Stomach (tissue), 4 donors: ENCODE measurements at regions not wholly inside any gene's neighbourhood (a gene's known extent, or its start where the extent isn't known, plus 50 kb on each side); places are given as distances from the start of the nearest gene placed in this dataset.

Source experiments
- EP300 ChIP-seq: sonication (generic); formaldehyde crosslinking; IDR thresholded peaks from one replicate; pipeline ENCODE4 v1.6.1; 2017; ENCODE audit warnings: antibody characterized with exemption
- POLR2A ChIP-seq, 4 donors: fragments of 450-650 bp; IDR thresholded peaks; one replicate each; pipeline ENCODE4 v1.6.1; 2016; ENCODE audit warnings: antibody characterized with exemption in 4 of 4, control low read depth in 2 of 4, mild to moderate bottlenecking in 1 of 4, moderate library complexity in 1 of 4
- POLR2AphosphoS5 ChIP-seq, 3 donors: sonication (generic); formaldehyde crosslinking; IDR thresholded peaks; one replicate each; pipeline ENCODE4 v1.6.1; 2016; ENCODE audit warnings: antibody characterized with exemption in 3 of 3
- TF ChIP-seq, protein P1 (sequence below), 7 experiments: fragments of 450-650 bp in 4 of 7; fragments of 200-600 bp in 3 of 7; sonication (generic) in 3 of 7; IDR thresholded peaks; one replicate each; pipeline ENCODE4 v1.5.1; 2016 to 2019; ENCODE audit warnings: antibody characterized with exemption in 7 of 7, control low read depth in 2 of 7, mild to moderate bottlenecking in 1 of 7

DNA sequence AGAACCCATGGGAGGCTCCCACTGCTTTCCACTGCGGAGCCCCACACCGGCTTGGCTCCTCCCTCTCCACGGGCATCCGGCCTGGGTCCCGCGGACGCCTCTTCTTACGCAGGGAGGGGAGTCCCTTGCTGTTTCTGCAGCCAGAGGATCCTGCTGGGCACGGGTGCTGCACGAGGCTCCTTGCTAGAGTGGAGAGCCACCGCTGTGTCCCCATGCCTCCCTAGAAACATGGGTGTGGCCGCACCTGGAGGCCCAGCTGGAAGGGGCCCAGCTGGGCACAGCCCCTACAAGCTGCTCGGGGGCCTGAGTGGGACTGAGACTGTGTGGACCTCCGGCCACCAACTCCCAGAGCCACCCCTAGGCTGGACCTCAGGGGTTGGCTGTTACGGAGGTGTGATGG is 67.7 kb upstream of the GPC1 start:
- TF ChIP-seq, protein P1, sequence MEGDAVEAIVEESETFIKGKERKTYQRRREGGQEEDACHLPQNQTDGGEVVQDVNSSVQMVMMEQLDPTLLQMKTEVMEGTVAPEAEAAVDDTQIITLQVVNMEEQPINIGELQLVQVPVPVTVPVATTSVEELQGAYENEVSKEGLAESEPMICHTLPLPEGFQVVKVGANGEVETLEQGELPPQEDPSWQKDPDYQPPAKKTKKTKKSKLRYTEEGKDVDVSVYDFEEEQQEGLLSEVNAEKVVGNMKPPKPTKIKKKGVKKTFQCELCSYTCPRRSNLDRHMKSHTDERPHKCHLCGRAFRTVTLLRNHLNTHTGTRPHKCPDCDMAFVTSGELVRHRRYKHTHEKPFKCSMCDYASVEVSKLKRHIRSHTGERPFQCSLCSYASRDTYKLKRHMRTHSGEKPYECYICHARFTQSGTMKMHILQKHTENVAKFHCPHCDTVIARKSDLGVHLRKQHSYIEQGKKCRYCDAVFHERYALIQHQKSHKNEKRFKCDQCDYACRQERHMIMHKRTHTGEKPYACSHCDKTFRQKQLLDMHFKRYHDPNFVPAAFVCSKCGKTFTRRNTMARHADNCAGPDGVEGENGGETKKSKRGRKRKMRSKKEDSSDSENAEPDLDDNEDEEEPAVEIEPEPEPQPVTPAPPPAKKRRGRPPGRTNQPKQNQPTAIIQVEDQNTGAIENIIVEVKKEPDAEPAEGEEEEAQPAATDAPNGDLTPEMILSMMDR (IDR thresholded peaks at IDR 0.05): no peak
- TF ChIP-seq POLR2A (IDR thresholded peaks at IDR 0.05) (no peak), POLR2AphosphoS5 (IDR thresholded peaks at IDR 0.05) (no peak), EP300 (no peak)
